ENCODE measurements at regions not wholly inside any gene's neighbourhood (a gene's known extent, or its start where the extent isn't known, plus 50 kb on each side); places are given as distances from the start of the nearest gene placed in this dataset.

GRCh38 chr1:57951390-57951789, 527.5 kb upstream of the DAB1 start:
- WGBS (ENCODE audit: low lambda C conversion rate, missing lambda C conversion rate) = 62% methylated on average over 4 of the region's 4 CpGs
- no peak for DNase-seq (ENCODE audit: low spot score)
- no peak overlapping the region for H2AFZ ChIP-seq
- H3K9me2 ChIP-seq (replicated peaks; ENCODE audit: insufficient read depth) = no peaks in the 10 kb centered on the region
- H4K20me1 ChIP-seq (ENCODE audit: insufficient read depth, poor library complexity, severe bottlenecking) = no peaks in the 10 kb centered on the region
- H3K4me2 ChIP-seq = no peak overlapping the region
- TF ChIP-seq EZH2phosphoT487 (IDR thresholded peaks at IDR 0.05; ENCODE audit: low read depth, severe bottlenecking, unreplicated experiment) (no peak), EZH2 (IDR thresholded peaks at IDR 0.05; ENCODE audit: borderline replicate concordance) (no peak), CTCF (IDR thresholded peaks at IDR 0.05; ENCODE audit: poor library complexity) (no peak)
- H3K36me3 ChIP-seq (replicated peaks; ENCODE audit: insufficient read depth, low read depth) = no peaks in the 10 kb centered on the region
- H3K4me1 ChIP-seq (ENCODE audit: insufficient read depth) = no peaks in the 10 kb centered on the region
- no peak overlapping the region for H3K27ac ChIP-seq
- H3K4me3 ChIP-seq = no peak overlapping the region
- peaks cover 16% of the 10 kb centered on the region for H3K27me3 ChIP-seq
- no peaks in the 10 kb centered on the region for H3K79me2 ChIP-seq
- no peaks in the 10 kb centered on the region for H3K9me3 ChIP-seq (ENCODE audit: low read depth)

- 86% methylated on average over 2 of the region's 2 CpGs for WGBS (ENCODE audit: low lambda C conversion rate, missing lambda C conversion rate)
- peaks cover 8% of the 10 kb centered on the region for H3K27me3 ChIP-seq
- no peaks in the 10 kb centered on the region for H3K9me2 ChIP-seq (replicated peaks; ENCODE audit: insufficient read depth)
- H3K4me2 ChIP-seq = no peak overlapping the region
- H3K4me1 ChIP-seq (ENCODE audit: insufficient read depth) = no peaks in the 10 kb centered on the region
- no peak overlapping the region for H3K4me3 ChIP-seq
- no peak overlapping the region for H3K27ac ChIP-seq
- H3K36me3 ChIP-seq (replicated peaks; ENCODE audit: insufficient read depth, low read depth) = no peaks in the 10 kb centered on the region
- no peak for DNase-seq (ENCODE audit: low spot score)
- no peak overlapping the region for H2AFZ ChIP-seq
- H4K20me1 ChIP-seq (ENCODE audit: insufficient read depth, poor library complexity, severe bottlenecking) = no peaks in the 10 kb centered on the region
- no peaks in the 10 kb centered on the region for H3K9me3 ChIP-seq (ENCODE audit: low read depth)
- H3K79me2 ChIP-seq = no peaks in the 10 kb centered on the region
- TF ChIP-seq EZH2 (IDR thresholded peaks at IDR 0.05; ENCODE audit: borderline replicate concordance) = no peak
- no peak for TF ChIP-seq EZH2phosphoT487 (IDR thresholded peaks at IDR 0.05; ENCODE audit: low read depth, severe bottlenecking, unreplicated experiment)
- no peak for TF ChIP-seq CTCF (IDR thresholded peaks at IDR 0.05; ENCODE audit: poor library complexity)
These were observed 525.3 kb upstream of the DAB1 start for GRCh38 chr1:57949168-57949567.

- Histone ChIP-seq H3K27ac (no peak overlapping the region), H3K9me2 (replicated peaks; ENCODE audit: insufficient read depth) (no peaks in the 10 kb centered on the region)
- 83% methylated on average over 6 of the region's 6 CpGs for WGBS (ENCODE audit: low lambda C conversion rate, missing lambda C conversion rate)
These were observed 523.6 kb upstream of the DAB1 start for GRCh38 chr1:57947471-57947870.

More at GRCh38 chr1:57947471-57947870, 523.6 kb upstream of the DAB1 start:
- Histone ChIP-seq H3K9me3 (ENCODE audit: low read depth) (no peaks in the 10 kb centered on the region), H3K4me3 (no peak overlapping the region), H3K27me3 (peaks cover 8% of the 10 kb centered on the region), H4K20me1 (ENCODE audit: insufficient read depth, poor library complexity, severe bottlenecking) (no peaks in the 10 kb centered on the region), H3K4me1 (ENCODE audit: insufficient read depth) (no peaks in the 10 kb centered on the region), H3K4me2 (no peak overlapping the region), H3K79me2 (no peaks in the 10 kb centered on the region), H2AFZ (no peak overlapping the region), H3K36me3 (replicated peaks; ENCODE audit: insufficient read depth, low read depth) (no peaks in the 10 kb centered on the region)
- no peak for DNase-seq (ENCODE audit: low spot score)
- TF ChIP-seq CTCF (IDR thresholded peaks at IDR 0.05; ENCODE audit: poor library complexity) (no peak), EZH2phosphoT487 (IDR thresholded peaks at IDR 0.05; ENCODE audit: low read depth, severe bottlenecking, unreplicated experiment) (no peak), EZH2 (IDR thresholded peaks at IDR 0.05; ENCODE audit: borderline replicate concordance) (no peak)
